Natural killer cell (primary cell): ENCODE measurements at regions not wholly inside any gene's neighbourhood (a gene's known extent, or its start where the extent isn't known, plus 50 kb on each side); places are given as distances from the start of the nearest gene placed in this dataset.

Experiments
- ATAC-seq, 3 donors: fragments of 150-1000 bp in 2 of 3; fragments of 200-7000 bp in 1 of 3; cut with Tn5 transposase; 1 replicate in 1 of 3; 2 replicates in 2 of 3; pipeline ENCODE4 v1.10.0; 2021; ENCODE audit warnings: mild to moderate bottlenecking in 2 of 3, moderate library complexity in 2 of 3
- DNase-seq, 2 donors: peaks; one replicate each; pipeline versions ENCODE4 v3.0.0 to v3.0.0-alpha.2; 2013 to 2021; ENCODE audit warnings: mixed read lengths in 1 of 2
- H3K27ac ChIP-seq: one replicate; pipeline ENCODE4 v1.5.1; 2013; ENCODE audit warnings: mild to moderate bottlenecking, low read length
- H3K27me3 ChIP-seq: one replicate; pipeline ENCODE4 v1.6.1; 2013; ENCODE audit warnings: low read length; ENCODE audit not compliant: control insufficient read depth, insufficient read depth
- H3K36me3 ChIP-seq: one replicate; pipeline ENCODE4 v1.6.1; 2013; ENCODE audit warnings: low read length; ENCODE audit not compliant: control insufficient read depth, insufficient read depth
- H3K4me1 ChIP-seq: one replicate; pipeline ENCODE4 v1.6.1; 2013; ENCODE audit warnings: low read length; ENCODE audit not compliant: control insufficient read depth, insufficient read depth
- H3K4me3 ChIP-seq: one replicate; pipeline ENCODE4 v1.5.1; 2013; ENCODE audit warnings: low read length
- H3K9me3 ChIP-seq: one replicate; pipeline ENCODE4 v1.6.1; 2013; ENCODE audit warnings: low read length; ENCODE audit not compliant: control insufficient read depth, insufficient read depth
- H3K27ac Mint-ChIP-seq, 2 donors: one replicate each; pipeline ENCODE4 v1.8.0; 2022; ENCODE audit warnings: mild to moderate bottlenecking in 2 of 2, mixed read lengths in 2 of 2, moderate library complexity in 1 of 2
- H3K27me3 Mint-ChIP-seq, 2 donors: one replicate each; pipeline ENCODE4 v1.8.0; 2022; ENCODE audit warnings: low read depth in 2 of 2, mixed read lengths in 2 of 2
- H3K36me3 Mint-ChIP-seq: one replicate; pipeline ENCODE4 v1.8.0; 2022; ENCODE audit warnings: mixed read lengths
- H3K4me1 Mint-ChIP-seq, 2 donors: one replicate each; pipeline ENCODE4 v1.8.0; 2022; ENCODE audit warnings: mixed read lengths in 2 of 2
- H3K4me3 Mint-ChIP-seq: one replicate; pipeline ENCODE4 v1.8.0; 2022; ENCODE audit warnings: mild to moderate bottlenecking, moderate library complexity, mixed read lengths
- H3K9me3 Mint-ChIP-seq, 2 donors: one replicate each; pipeline ENCODE4 v1.8.0; 2022; ENCODE audit warnings: mixed read lengths in 2 of 2
- CTCF ChIP-seq: fragments of 200-600 bp; IDR thresholded peaks from one replicate; pipeline ENCODE4 v1.8.0; 2022; ENCODE audit warnings: antibody characterized with exemption
- WGBS: methylation state at CpG from one replicate; pipeline ENCODE4 v1.1.7; 2013; ENCODE audit warnings: missing lambda C conversion rate; ENCODE audit not compliant: insufficient coverage; 5-methylcytosine and 5-hydroxymethylcytosine counted together
- intact Hi-C: fragments of 100-400 bp; cut with micrococcal nuclease; formaldehyde crosslinking; loops from one replicate; pipeline ENCODE4 v1.14.2; 2022

GRCh38 chr9:106691627-106692026 lies 171.3 kb upstream of the ZNF462 start:
- Histone ChIP-seq H3K27ac (no peak overlapping the region), H3K4me3 (no peak overlapping the region), H3K9me3 (no peaks in the 10 kb centered on the region), H3K4me1 (no peaks in the 10 kb centered on the region), H3K36me3 (no peaks in the 10 kb centered on the region), H3K27me3 (no peaks in the 10 kb centered on the region)
- no peaks in the 10 kb centered on the region for H3K27me3 Mint-ChIP-seq
- WGBS, result 95% methylated on average over 3 of the region's 6 CpGs
- intact Hi-C loops, result no loop called here
- no peaks in the 10 kb centered on the region for H3K4me1 Mint-ChIP-seq
- DNase-seq, result no peak
- no peak for ATAC-seq
- H3K9me3 Mint-ChIP-seq, result no peaks in the 10 kb centered on the region
- no peak overlapping the region for H3K4me3 Mint-ChIP-seq
- TF ChIP-seq CTCF, result no peak
- no peak overlapping the region for H3K27ac Mint-ChIP-seq
- H3K36me3 Mint-ChIP-seq, result no peaks in the 10 kb centered on the region

- H3K4me3 Mint-ChIP-seq, result no peak overlapping the region
- no peaks in the 10 kb centered on the region for H3K27me3 Mint-ChIP-seq
- DNase-seq, result no peak
- H3K27ac Mint-ChIP-seq, result no peak overlapping the region
- H3K9me3 Mint-ChIP-seq, result peaks cover 0 to 2% of the 10 kb centered on the region in 2 donors
- no peaks in the 10 kb centered on the region for H3K4me1 ChIP-seq
- ATAC-seq, result no peak
- 84% methylated on average over 5 of the region's 5 CpGs for WGBS
- no peaks in the 10 kb centered on the region for H3K4me1 Mint-ChIP-seq
- H3K9me3 ChIP-seq, result no peaks in the 10 kb centered on the region
- H3K27ac ChIP-seq, result no peak overlapping the region
- no peak for TF ChIP-seq CTCF
- no peaks in the 10 kb centered on the region for H3K36me3 ChIP-seq
- H3K27me3 ChIP-seq, result no peaks in the 10 kb centered on the region
- intact Hi-C loops, result no loop called here
- H3K4me3 ChIP-seq, result no peak overlapping the region
- no peaks in the 10 kb centered on the region for H3K36me3 Mint-ChIP-seq
Measured at GRCh38 chr9:106693558-106693957, 169.4 kb upstream of the ZNF462 start.

- DNase-seq (no peak), ATAC-seq (no peak)
- Histone ChIP-seq H3K36me3 (no peaks in the 10 kb centered on the region), H3K4me1 (no peaks in the 10 kb centered on the region), H3K4me3 (no peak overlapping the region), H3K9me3 (no peaks in the 10 kb centered on the region), H3K27ac (no peak overlapping the region), H3K27me3 (no peaks in the 10 kb centered on the region)
- no peaks in the 10 kb centered on the region for H3K27me3 Mint-ChIP-seq
- no peaks in the 10 kb centered on the region for H3K4me1 Mint-ChIP-seq
- intact Hi-C loops, result no loop called here
- H3K36me3 Mint-ChIP-seq, result no peaks in the 10 kb centered on the region
- WGBS, result 82% methylated on average over 4 of the region's 4 CpGs
- peaks cover 0 to 2% of the 10 kb centered on the region in 2 donors for H3K9me3 Mint-ChIP-seq
- H3K4me3 Mint-ChIP-seq, result no peak overlapping the region
- no peak overlapping the region for H3K27ac Mint-ChIP-seq
- TF ChIP-seq CTCF, result no peak
Measured at GRCh38 chr9:106696804-106697203, 166.2 kb upstream of the ZNF462 start.

GRCh38 chr9:106697390-106697749 lies 165.6 kb upstream of the ZNF462 start:
- H3K27me3 Mint-ChIP-seq, result no peaks in the 10 kb centered on the region
- DNase-seq (no peak), ATAC-seq (no peak)
- H3K4me3 ChIP-seq, result no peak overlapping the region
- H3K27ac Mint-ChIP-seq, result no peak overlapping the region
- no peaks in the 10 kb centered on the region for H3K36me3 ChIP-seq
- no peaks in the 10 kb centered on the region for H3K9me3 ChIP-seq
- WGBS, result 91% methylated on average over 8 of the region's 8 CpGs
- H3K4me1 ChIP-seq, result no peaks in the 10 kb centered on the region
- no peak for TF ChIP-seq CTCF
- peaks cover 0 to 2% of the 10 kb centered on the region in 2 donors for H3K9me3 Mint-ChIP-seq
- intact Hi-C loops, result no loop called here
- H3K4me3 Mint-ChIP-seq, result no peak overlapping the region
- no peaks in the 10 kb centered on the region for H3K36me3 Mint-ChIP-seq
- no peaks in the 10 kb centered on the region for H3K27me3 ChIP-seq
- no peaks in the 10 kb centered on the region for H3K4me1 Mint-ChIP-seq
- no peak overlapping the region for H3K27ac ChIP-seq
